Fibroblast of lung (primary cell): ENCODE measurements at regions not wholly inside any gene's neighbourhood (a gene's known extent, or its start where the extent isn't known, plus 50 kb on each side); places are given as distances from the start of the nearest gene placed in this dataset.

Experiments
- CTCF ChIP-seq, 2 donors: IDR thresholded peaks in 1 of 2; conservative IDR thresholded peaks in 1 of 2; 1 replicate in 1 of 2; 2 replicates in 1 of 2; pipeline ENCODE4 v1.5.1; 2011 to 2012; ENCODE audit warnings: low read length in 2 of 2, control low read depth in 1 of 2, inconsistent platforms in 1 of 2, low read depth in 1 of 2, mild to moderate bottlenecking in 1 of 2
- EZH2 ChIP-seq: IDR thresholded peaks from 2 replicates; pipeline ENCODE4 v1.5.1; 2012; ENCODE audit warnings: low read length, control low read depth, mild to moderate bottlenecking; ENCODE audit errors: missing control alignments

GRCh38 chr15:45827766-45828165 lies 192.9 kb downstream of the SQOR start:
- TF ChIP-seq CTCF (conservative IDR thresholded peaks at IDR 0.05 in 1 of 2, IDR thresholded peaks at IDR 0.05 in 1 of 2; ENCODE audit: low read depth in 1 of 2, low read length in 2 of 2) (no peak), EZH2 (no peak)
